Ecto neural progenitor cell (in vitro differentiated cells): ENCODE measurements at regions not wholly inside any gene's neighbourhood (a gene's known extent, or its start where the extent isn't known, plus 50 kb on each side); places are given as distances from the start of the nearest gene placed in this dataset.
"Not testable (repeated sequence)": the region's sequence is repeated elsewhere in the genome, so short reads cannot be mapped to it uniquely, and the experiment has no call there.

ENCODE experiments used
- DNase-seq: peaks from one replicate; pipeline ENCODE4 v3.0.0-alpha.2; 2018; ENCODE audit warnings: low spot score

- DNase-seq: no peak
Observed at GRCh38 chr18:10141559-10141958, 227.7 kb downstream of the VAPA start.

GRCh38 chr18:10142056-10142455, 228.2 kb downstream of the VAPA start:
- no peak for DNase-seq

- DNase-seq: no peak
Observed at GRCh38 chr18:10142496-10143160, 228.8 kb downstream of the VAPA start.

DNA sequence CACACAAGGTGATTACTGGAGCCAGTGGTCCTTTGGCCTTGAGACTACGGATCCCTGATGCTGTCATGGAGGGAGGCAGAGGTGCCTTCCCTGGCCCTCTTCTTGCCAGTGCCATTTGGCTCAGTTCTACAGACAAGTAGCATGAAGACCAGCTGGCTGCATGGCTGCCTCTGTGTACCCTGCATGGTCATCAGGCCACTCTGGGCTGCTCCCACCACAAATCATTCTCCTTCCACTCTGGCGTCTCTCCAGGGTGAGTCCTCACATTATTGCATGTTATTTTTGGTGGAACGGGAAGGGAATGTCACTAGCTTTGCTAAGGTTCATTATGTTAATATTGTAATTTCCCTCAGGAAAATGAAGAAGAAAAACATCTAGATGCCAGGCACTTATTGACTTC, 229.8 kb downstream of the VAPA start:
- no peak for DNase-seq

- DNase-seq: no peak
Observed at GRCh38 chr18:10145546-10145945, 231.7 kb downstream of the VAPA start.

DNA sequence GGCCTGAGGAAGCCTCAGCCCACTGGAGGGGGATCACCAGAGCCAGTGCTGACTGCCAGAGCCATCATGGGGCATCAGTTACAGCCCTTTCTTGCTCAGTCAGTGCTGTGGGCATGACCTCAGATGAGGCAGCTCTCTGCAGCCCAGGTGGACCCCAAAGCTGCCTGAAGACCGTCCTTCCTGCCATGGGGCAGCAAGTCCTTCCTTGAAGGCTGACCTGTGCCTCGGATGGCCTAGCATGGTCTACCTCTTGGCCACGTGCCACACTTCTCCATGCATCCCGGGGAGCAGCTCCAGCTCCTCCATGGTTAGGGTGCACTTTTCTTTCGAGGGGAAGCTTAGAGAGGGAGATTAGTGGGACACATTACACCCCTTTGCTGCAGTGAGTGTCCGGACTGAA, 233.4 kb downstream of the VAPA start:
- DNase-seq: no peak

DNA sequence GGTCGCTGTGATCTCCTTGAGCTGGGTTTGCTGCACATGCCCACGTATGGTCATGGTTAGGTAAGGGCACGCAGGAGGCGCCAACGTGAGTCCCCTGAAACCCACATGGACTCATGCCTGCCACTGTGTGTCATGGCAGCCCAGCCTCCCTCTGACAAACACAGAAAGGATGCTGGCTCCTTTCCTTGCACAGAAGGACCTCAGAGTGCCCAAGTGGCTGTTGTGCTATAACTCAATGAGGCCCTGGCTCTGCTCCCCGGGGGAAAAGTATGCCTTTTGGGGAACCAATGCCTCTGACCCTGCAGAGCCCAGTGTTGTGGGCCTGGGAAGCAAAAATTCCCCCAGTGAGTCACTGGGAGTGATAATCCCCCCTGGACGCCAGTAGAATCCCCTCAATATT, 233.9 kb downstream of the VAPA start:
- no peak for DNase-seq

DNA sequence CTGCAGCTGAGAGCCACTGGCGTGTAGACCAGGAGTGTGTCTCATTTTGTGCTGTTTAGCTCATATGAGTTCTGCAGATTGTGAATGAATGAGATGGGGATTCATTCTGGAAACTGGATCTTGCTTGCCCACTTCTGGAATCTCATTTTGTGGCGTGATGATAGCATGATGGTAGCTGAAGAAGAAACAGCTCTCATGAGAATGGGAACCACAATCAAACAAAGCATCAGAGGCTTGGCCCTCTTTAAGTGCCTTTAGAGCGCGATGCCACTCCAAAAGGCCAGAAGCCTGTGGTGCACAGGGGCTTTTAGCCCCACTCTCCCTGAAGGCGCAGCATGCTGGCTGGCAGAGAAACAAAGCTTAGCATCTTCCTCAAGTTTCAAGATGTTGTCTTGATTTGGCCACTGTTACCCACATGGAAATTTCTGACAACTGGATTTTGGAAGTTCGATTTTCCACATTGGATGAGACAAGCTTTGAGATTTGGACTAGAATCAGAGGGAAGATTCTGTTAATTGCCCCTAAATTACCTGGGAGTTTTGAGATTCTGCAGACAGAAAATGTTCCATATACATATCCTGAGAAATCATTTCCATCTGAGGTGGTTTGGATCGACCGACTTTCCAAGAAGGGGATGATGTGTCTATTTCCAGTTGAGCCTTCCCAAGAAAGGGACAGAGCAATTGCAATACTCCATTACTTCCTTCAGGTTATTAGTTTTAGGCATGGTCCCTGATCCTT, 234.5 kb downstream of the VAPA start:
- DNase-seq: no peak

- DNase-seq: no peak
Observed at GRCh38 chr18:10149768-10150556, 236.1 kb downstream of the VAPA start.

DNA sequence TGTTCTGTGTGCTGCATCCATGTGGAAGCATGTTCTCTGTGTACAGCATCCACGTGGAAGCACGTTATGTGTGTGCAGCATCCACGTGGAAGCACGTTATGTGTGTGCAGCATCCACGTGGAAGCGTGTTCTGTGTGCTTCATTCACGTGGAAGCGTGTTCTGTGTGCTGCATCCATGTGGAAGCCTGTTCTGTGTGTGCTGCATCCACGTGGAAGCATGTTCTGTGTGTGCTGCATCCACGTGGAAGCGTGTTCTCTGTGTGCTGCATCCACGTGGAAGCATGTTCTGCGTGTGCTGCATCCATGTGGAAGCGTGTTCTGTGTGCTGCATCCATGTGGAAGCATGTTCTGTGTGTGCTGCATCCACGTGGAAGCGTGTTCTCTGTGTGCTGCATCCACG, 236.8 kb downstream of the VAPA start:
- not testable (repeated sequence) for DNase-seq

DNA sequence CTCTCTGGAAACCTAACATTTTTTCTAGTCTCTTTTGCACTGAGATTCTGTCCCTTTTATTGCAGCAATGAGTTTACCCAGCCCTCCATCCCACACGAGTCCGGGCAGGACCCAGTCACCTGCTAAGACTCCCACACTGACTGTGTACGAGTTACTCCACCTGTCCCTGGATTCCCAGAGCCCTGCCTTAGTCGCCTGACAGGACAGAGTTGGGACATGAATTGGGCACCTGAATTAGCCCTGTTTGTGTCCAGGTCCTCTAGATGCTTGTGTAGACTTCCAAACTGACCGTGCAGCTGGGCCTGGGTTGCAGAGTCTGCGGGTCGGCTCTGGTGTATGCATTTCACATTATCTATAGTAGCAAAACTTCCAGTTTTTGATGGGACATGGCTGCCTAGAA, 238.7 kb downstream of the VAPA start:
- no peak for DNase-seq

- DNase-seq: no peak
Observed at GRCh38 chr18:10153924-10154752, 240.3 kb downstream of the VAPA start.

DNA sequence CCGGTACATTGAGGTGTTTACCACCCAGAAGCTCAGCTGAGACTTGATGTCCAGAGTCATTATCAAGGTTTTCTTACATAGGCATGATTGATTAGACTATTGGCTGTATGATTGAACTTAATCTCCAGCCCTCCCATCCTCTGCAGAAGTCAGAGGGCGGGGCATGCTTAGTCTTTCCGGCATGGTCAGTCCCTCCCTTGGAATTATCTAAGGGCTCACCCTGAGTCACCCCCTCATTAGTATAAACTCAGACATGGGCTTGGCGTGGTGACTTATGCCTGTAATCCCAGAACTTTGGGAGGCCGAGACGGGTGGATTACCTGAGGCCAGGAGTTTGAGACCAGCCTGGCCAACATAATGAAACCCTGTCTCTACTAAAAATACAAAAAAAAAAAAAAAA, 243.9 kb downstream of the VAPA start:
- DNase-seq: no peak

GRCh38 chr18:10160251-10160650, 246.4 kb downstream of the VAPA start:
- DNase-seq: no peak

DNA sequence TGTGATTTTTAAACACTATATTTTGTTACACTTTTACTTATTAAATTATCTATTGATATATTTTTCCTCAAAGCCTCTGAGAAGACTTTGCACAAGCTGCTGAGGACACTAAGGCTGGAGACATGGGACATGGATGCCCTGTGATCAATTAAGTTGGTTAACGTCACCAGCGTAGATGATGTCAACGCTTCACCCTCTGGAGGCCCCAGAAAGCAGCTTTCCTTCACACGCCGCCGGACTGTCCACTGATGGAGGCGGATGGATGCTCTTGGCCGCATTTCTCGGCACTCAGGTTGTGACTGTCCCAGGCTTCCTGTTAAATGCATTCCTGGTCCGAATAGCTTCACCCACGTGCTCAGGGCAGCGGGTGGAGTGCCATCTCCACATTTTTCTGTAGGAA, 247.5 kb downstream of the VAPA start:
- no peak for DNase-seq

DNA sequence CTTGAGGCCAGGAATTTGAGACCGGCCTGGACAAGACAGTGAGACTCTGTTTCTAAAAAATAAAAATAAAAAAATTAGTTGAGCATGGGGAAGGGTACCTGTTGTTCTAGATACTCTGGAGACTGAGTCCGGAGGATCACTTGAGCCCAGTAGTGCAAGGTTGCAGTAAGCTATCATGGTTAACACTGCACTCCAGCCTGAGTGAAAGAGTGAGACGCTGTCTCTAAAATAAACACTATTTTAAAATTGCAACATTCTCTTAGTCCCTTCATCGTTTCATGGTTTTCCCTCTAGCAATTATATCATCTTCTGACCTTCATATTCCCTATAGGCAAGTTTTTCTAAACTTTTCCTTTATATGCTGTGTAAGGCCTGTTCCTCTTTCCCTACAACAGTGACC, 248.5 kb downstream of the VAPA start:
- DNase-seq: no peak

DNA sequence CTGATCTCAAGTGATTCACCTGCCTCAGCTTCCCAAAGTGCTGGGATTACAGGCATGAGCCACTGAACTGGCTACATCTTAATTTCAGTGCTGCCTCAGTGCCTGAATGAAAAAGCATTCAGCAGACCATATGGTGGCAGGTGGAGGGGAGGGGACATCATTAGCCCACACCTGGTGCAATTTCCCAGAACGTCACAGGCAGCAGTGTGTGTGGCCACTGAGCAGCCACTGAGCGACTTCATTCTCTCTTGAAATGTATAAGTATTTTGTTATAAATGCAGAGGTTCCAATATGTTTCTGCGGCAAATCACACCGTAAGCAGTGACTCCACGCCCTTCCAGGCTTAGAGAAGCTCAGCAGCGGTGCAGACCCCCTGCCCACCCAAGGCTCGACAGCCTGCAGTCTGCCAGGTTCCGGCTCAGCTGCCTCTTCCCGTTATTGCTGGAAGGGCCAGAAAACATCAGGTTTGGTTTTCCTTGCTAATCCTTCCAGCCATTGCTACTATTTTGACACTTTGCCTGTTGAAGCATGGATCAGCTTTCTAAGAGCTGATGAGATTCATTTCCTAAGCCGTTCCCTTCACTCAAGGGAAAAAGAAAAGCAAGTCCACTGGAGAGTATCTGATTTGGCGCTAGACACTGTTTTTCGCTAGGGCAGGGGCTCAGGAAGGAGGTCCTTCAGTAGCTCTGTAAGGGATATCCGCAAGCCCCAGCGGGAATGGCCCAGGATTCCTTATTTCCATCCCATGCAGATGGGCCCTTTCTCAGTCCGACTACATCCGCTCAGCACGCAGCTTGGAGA, 250.7 kb downstream of the VAPA start:
- no peak for DNase-seq

GRCh38 chr18:10166164-10166807, 252.5 kb downstream of the VAPA start:
- no peak for DNase-seq

DNA sequence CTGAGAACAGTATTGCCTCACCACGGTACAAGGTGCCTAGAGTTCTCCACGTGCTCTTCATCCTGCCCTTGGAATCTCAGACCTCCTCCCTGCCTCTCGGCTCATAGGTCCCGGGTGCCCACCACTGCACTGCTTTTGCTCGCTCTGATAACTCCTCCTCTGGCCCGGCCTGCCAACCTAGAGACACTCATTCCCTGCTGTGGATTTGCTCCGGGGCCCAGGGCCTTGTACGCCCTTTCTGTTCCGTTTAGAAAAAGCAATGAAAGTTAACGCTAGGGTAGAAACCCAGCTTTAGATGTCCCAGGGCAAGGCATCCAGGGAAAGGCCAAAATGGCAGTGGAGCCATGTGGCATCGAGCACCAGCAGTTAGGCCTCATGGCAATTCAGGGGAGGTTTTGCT, 253.9 kb downstream of the VAPA start:
- no peak for DNase-seq

DNA sequence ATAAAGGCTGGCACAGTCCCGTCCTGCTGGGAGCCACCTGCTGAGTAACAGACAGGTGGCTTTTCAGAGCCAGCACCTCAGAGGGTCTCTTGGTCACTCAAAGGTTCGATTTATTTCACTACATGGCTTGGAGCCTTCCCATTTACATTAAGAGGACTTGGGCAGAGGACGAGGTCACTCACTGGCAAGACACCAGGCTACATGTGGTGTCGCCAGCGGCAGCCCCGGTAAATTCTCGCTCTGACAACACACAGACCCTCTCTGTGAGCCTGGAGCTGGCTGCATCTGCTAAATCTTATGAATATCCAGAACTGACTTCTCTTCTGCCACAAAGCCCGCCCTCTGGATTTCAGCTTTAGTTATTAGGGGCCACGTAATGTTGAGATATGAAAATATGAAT, 254.7 kb downstream of the VAPA start:
- DNase-seq: no peak

DNA sequence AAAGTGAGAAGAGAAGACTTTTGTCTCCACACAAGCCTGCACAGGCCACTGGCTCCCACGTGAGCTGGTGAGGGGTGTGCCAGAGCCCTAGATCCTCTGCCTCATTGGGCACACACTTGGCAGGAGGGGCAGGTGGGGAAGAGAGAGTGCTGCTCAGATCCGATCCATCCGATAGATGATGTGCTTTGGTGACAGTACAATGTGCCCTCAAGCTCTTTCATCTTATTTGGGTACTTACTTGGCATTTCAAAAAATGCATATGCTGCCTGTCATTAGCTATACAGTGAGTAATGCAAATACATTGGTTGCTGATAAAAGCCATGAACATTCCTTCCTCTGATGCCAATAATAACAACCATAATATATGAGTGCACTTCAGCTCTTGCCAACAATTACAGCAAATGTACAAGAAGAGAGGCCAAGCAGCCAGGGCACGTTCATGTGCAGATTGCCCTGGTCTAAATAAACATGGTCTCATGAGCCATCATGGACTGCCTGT, 255.3 kb downstream of the VAPA start:
- no peak for DNase-seq
